ENCODE measurements at regions not wholly inside any gene's neighbourhood (a gene's known extent, or its start where the extent isn't known, plus 50 kb on each side); places are given as distances from the start of the nearest gene placed in this dataset.

DNA sequence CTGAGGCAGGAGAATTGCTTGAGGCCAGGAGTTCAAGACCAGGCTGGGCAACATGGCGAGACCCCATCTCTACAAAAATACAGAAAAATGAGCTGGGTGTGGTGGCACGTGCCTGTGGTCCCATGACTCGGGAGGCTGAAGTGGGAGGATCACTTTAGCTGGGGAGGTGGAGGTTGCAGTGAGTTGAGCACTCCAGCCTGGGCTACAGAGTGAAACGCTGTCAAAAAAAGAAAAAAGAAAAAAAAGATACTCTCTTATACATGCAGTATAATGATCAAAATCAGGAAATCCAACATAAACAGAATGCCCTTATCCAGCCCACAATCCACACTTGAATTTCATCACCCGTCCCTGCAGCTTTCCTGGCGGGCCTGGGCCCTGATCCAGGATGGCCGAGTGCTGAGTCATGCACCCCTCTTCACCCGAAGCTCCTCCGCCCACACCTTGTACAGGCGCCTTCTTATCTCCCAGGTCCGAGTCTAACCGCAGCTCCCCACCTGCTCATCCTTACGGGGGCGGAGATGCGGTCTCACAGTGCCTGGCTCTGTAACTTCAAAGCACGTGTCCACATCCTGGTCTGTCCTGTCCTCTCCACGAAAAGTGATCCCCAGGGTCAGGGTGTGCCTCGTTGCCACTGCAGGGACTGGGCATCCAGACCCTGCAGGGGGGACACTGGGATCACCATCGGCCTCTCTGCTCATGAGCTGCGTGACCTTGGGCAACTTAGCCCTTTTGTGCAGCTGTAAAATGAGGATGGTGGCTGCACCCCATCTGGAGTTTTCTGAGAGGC is 120.2 kb upstream of the SLC45A1 start:
- intact Hi-C loops (cut with DNase I): no loop called here
- WGBS (ENCODE audit: insufficient coverage, low coverage, low lambda C conversion rate, missing lambda C conversion rate): 36% methylated on average over 18 of the region's 20 CpGs
- DNase-seq (peak; percentile 74 to 85 (median 84)), ATAC-seq (peak; percentile 47 to 69 (median 58))
- Histone ChIP-seq H3K36me3 (no peaks in the 10 kb centered on the region), H3K27me3 (no peaks in the 10 kb centered on the region), H3K9me3 (no peaks in the 10 kb centered on the region), H3K4me1 (peaks cover 0 to 31% (median 3%) of the 10 kb centered on the region in 4 donors), H3K4me3 (no peak overlapping the region), H3K27ac (peak overlapping the region in 2 of 3 donors; percentile 48 to 58)
- TF ChIP-seq, protein P1, sequence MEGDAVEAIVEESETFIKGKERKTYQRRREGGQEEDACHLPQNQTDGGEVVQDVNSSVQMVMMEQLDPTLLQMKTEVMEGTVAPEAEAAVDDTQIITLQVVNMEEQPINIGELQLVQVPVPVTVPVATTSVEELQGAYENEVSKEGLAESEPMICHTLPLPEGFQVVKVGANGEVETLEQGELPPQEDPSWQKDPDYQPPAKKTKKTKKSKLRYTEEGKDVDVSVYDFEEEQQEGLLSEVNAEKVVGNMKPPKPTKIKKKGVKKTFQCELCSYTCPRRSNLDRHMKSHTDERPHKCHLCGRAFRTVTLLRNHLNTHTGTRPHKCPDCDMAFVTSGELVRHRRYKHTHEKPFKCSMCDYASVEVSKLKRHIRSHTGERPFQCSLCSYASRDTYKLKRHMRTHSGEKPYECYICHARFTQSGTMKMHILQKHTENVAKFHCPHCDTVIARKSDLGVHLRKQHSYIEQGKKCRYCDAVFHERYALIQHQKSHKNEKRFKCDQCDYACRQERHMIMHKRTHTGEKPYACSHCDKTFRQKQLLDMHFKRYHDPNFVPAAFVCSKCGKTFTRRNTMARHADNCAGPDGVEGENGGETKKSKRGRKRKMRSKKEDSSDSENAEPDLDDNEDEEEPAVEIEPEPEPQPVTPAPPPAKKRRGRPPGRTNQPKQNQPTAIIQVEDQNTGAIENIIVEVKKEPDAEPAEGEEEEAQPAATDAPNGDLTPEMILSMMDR (IDR thresholded peaks at IDR 0.05): no peak
- no peak for TF ChIP-seq POLR2A (IDR thresholded peaks at IDR 0.05)

DNA sequence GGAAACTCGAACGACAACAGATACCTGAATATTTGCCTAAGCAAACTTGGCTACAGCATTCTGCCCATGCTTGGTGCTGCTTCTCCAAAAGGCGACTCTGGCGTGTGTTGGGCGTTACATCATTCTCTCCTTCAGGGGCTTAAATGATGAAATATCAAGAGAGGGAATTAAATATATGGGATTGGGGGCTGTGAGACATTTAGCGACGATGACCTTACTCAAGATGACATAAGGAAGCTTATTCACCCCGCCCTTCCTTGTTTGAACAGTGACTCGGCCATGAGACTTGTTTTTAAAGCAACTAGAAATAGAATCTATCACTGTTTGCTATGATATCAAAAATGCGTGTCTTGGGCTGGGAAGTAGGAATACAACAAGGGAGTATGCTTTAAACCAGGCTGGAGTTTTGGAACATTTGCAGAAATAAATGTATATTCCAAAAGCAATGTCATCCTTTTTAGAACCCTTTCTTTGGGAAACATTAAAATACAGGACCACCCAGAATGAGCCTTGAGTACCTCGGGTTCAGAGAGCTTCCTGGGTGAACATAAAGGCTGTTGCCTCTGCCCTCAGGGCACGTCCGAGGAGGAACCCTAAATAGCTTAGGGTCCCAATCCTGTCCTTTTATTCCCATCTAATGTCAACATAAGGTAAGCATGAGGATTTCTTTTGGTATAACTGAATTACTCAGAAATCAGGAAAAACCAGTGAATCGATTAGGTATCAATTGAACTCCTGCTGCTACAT is 123.3 kb upstream of the SLC45A1 start:
- TF ChIP-seq, protein P1 (IDR thresholded peaks at IDR 0.05): no peak
- TF ChIP-seq POLR2A (IDR thresholded peaks at IDR 0.05): no peak
- no peak overlapping the region for H3K4me3 ChIP-seq
- intact Hi-C loops (cut with DNase I): no loop called here
- H3K27ac ChIP-seq: no peak overlapping the region
- WGBS (ENCODE audit: insufficient coverage, low coverage, low lambda C conversion rate, missing lambda C conversion rate): 50% methylated on average over 14 of the region's 14 CpGs
- no peaks in the 10 kb centered on the region for H3K9me3 ChIP-seq
- peaks cover 0 to 23% (median under 1%) of the 10 kb centered on the region in 4 donors for H3K4me1 ChIP-seq
- no peaks in the 10 kb centered on the region for H3K27me3 ChIP-seq
- H3K36me3 ChIP-seq: no peaks in the 10 kb centered on the region
- DNase-seq: peak in 1 of 3 donors; percentile 13
- no peak for ATAC-seq

DNA sequence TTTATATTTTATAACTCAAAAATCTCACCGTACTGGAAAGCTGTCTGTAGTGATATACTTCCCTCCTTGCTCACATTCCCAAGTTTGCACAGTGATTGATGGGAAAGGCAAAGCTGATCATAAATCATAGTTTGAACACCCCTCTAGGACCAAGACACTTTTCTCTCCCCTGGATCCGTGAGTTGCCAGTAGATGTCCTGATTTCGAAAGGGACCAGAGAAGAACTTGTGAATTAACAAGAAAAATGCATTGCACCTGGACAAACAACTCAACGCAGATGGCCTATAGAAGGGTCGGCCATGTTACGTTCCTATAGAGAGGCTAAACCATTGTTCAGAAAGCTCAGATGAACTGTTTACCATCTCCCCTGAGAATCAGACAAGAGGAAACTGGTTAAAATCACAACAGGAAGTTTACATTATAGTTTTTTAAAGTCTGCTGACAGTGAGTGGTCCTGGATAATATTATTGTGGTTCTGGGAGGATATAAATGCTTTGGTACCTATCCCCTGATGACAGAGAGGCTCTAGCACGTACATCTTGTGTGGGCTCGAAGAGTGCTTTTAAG is 124.0 kb upstream of the SLC45A1 start:
- H3K27ac ChIP-seq: no peak overlapping the region
- DNase-seq (peak in 1 of 3 donors; percentile 5), ATAC-seq (no peak)
- intact Hi-C loops (cut with DNase I): no loop called here
- no peaks in the 10 kb centered on the region for H3K36me3 ChIP-seq
- H3K9me3 ChIP-seq: no peaks in the 10 kb centered on the region
- H3K27me3 ChIP-seq: no peaks in the 10 kb centered on the region
- TF ChIP-seq, protein P1 (IDR thresholded peaks at IDR 0.05): no peak
- no peak for TF ChIP-seq POLR2A (IDR thresholded peaks at IDR 0.05)
- 88% methylated on average over 7 of the region's 8 CpGs for WGBS (ENCODE audit: insufficient coverage, low coverage, low lambda C conversion rate, missing lambda C conversion rate)
- H3K4me1 ChIP-seq: peaks cover 0 to 27% (median 3%) of the 10 kb centered on the region in 4 donors
- H3K4me3 ChIP-seq: no peak overlapping the region

DNA sequence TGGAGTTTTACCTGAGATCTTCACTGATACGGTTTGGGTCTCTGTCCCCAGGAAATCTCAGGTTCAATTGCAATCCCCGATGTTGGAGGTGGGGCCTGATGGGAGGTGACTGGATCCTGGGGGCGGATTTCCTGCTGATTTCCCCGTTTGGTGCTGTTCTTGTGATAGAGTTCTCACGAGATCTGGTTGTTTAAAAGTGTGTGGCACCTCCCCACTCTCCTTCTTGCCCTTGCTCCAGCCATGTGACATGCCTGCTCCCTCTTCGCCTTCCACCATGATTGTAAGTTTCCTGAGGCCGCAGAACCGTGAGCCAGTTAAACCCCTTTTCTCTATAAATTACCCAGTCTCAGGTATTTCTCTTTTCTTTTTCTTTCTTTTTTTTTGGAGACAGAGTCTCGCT is 126.4 kb upstream of the SLC45A1 start:
- DNase-seq: peak in 1 of 3 donors; percentile 15
- no peaks in the 10 kb centered on the region for H3K27me3 ChIP-seq
- TF ChIP-seq, protein P1 (IDR thresholded peaks at IDR 0.05): no peak
- no peak for TF ChIP-seq POLR2A (IDR thresholded peaks at IDR 0.05)
- H3K9me3 ChIP-seq: no peaks in the 10 kb centered on the region
- ATAC-seq: no peak
- no peak overlapping the region for H3K4me3 ChIP-seq
- H3K27ac ChIP-seq: no peak overlapping the region
- 90% methylated on average over 5 of the region's 9 CpGs for WGBS (ENCODE audit: insufficient coverage, low coverage, low lambda C conversion rate, missing lambda C conversion rate)
- intact Hi-C loops (cut with DNase I): no loop called here
- no peaks in the 10 kb centered on the region for H3K36me3 ChIP-seq
- H3K4me1 ChIP-seq: peaks cover 0 to 12% (median 5%) of the 10 kb centered on the region in 4 donors
